NB4 (cell line): ENCODE measurements at regions not wholly inside any gene's neighbourhood (a gene's known extent, or its start where the extent isn't known, plus 50 kb on each side); places are given as distances from the start of the nearest gene placed in this dataset.

Source experiments
- DNase-seq: peaks from one replicate; pipeline ENCODE4 v3.0.0; 2010; ENCODE audit warnings: low read depth
- H3K4me3 ChIP-seq: one replicate; pipeline ENCODE4 v1.5.1; 2011; ENCODE audit warnings: mild to moderate bottlenecking, low read depth, low read length, moderate library complexity
- MYC ChIP-seq: IDR thresholded peaks from 2 replicates; pipeline ENCODE4 v1.6.1; 2011; ENCODE audit warnings: low read depth, low read length
- POLR2A ChIP-seq: IDR thresholded peaks from 2 replicates; pipeline ENCODE4 v1.6.1; 2011; ENCODE audit warnings: mild to moderate bottlenecking; ENCODE audit not compliant: insufficient read length; ENCODE audit errors: extremely low read depth
- TF ChIP-seq, protein P1 (sequence below): IDR thresholded peaks from 2 replicates; pipeline ENCODE4 v1.6.1; 2011; ENCODE audit warnings: low read depth, low read length
- TF ChIP-seq, protein P2 (sequence below): IDR thresholded peaks from one replicate; pipeline ENCODE4 v1.5.1; 2012; ENCODE audit warnings: low read depth, low read length

GRCh38 chr14:58809520-58809919 lies 171.8 kb downstream of the DACT1 start:
- H3K4me3 ChIP-seq = no peak overlapping the region
- TF ChIP-seq, protein P1, sequence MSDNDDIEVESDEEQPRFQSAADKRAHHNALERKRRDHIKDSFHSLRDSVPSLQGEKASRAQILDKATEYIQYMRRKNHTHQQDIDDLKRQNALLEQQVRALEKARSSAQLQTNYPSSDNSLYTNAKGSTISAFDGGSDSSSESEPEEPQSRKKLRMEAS = no peak
- TF ChIP-seq, protein P2, sequence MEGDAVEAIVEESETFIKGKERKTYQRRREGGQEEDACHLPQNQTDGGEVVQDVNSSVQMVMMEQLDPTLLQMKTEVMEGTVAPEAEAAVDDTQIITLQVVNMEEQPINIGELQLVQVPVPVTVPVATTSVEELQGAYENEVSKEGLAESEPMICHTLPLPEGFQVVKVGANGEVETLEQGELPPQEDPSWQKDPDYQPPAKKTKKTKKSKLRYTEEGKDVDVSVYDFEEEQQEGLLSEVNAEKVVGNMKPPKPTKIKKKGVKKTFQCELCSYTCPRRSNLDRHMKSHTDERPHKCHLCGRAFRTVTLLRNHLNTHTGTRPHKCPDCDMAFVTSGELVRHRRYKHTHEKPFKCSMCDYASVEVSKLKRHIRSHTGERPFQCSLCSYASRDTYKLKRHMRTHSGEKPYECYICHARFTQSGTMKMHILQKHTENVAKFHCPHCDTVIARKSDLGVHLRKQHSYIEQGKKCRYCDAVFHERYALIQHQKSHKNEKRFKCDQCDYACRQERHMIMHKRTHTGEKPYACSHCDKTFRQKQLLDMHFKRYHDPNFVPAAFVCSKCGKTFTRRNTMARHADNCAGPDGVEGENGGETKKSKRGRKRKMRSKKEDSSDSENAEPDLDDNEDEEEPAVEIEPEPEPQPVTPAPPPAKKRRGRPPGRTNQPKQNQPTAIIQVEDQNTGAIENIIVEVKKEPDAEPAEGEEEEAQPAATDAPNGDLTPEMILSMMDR = no peak
- TF ChIP-seq POLR2A = no peak
- no peak for TF ChIP-seq MYC
- DNase-seq = no peak

DNA sequence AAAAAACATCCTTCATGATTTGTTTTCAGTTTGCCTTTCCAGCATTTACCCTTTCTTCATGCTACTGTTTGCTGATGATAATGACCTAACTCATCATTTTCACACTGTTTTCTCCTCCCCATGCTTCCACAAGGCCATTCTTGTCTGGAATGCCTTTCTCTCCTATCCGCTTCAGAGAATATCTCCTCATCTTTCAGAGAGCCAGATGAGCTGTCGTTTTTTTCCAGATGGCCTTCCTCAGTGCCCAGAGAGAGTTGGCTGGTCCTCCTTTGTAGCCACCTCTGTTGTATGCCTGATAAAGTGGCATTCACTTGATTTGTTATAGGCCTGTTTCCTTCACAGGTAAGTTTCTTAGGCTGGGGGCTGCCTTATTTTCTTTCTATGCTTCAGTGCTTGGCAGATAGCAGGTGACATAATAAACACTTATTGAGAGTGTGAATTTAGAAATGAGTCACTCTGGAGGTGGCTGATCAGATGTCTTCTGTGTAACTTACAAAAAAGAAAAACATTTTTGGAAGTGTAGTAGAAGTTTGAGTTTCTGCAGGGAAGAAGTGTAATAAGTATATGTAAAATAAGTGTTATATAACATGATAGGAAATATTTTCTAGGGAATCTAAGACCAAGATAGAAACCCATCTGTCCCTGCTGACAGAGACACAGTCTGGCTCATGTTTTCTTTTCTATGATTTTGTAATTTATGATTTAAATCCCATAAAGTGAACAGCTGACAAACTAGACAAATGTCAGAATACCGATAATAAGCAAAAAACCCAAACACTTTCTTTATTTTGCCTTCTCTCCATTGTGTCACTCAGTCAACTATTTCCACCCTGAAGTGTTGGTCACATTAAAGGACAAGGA lies 174.5 kb downstream of the DACT1 start:
- H3K4me3 ChIP-seq = no peak overlapping the region
- no peak for DNase-seq
- TF ChIP-seq, protein P2 = no peak

- TF ChIP-seq MYC (no peak), POLR2A (no peak)
- TF ChIP-seq, protein P1 = no peak
- TF ChIP-seq, protein P2 = no peak
- no peak for DNase-seq
- no peak overlapping the region for H3K4me3 ChIP-seq
These were observed 176.0 kb downstream of the DACT1 start for GRCh38 chr14:58813745-58814144.

DNA sequence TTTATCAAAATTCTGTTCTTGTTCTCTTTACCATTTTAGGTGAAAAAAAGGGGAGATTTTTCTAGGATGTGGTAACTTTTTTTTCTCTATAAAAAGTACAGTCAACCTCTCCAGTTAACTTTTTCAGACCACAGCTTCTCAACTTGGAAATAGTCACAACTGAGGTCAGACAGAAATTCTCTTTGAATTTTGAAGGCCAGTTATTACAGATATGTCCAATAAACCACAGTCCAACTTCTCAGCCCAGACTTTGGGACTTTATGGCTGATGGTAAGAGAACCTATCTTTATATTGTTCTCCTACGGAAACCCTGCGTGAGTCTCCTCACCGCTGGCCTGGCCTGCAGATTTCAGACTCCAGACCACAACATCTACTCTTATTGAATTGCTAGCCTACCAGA lies 176.7 kb downstream of the DACT1 start:
- no peak for DNase-seq

DNA sequence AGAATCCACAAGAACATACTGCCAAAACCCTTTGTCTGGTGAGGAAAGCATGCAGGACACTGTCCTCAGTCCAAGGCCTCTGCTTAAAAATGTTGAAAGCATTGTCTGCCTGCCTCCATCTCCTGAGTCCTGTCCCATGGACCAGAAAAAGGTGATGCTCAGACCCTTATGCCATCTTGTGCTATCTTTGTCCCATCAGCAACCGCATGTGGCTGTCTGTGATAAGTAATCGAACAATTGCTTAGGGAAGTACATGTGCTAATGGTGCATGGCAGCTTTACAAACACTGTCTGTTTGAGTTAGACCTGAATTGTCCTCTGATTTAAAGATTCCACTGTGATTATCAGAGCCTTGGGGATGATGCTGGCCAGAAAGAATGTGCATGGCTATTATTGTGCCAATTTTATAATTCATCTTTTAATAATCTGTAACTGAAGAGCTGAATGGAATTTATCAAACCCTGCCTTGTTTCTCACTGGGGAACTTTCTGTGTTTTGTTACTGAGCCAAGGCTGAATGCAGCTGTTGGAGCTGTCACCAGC lies 177.5 kb downstream of the DACT1 start:
- no peak for DNase-seq
- TF ChIP-seq POLR2A (no peak), MYC (no peak)
- TF ChIP-seq, protein P1 = no peak
- TF ChIP-seq, protein P2 = no peak
- H3K4me3 ChIP-seq = no peak overlapping the region

More for the DNA sequence above, 176.7 kb downstream of the DACT1 start:
- TF ChIP-seq POLR2A (no peak), MYC (no peak)
- TF ChIP-seq, protein P2 = no peak
- TF ChIP-seq, protein P1 = no peak
- H3K4me3 ChIP-seq = no peak overlapping the region
